Loucy (cell line): ENCODE measurements at regions not wholly inside any gene's neighbourhood (a gene's known extent, or its start where the extent isn't known, plus 50 kb on each side); places are given as distances from the start of the nearest gene placed in this dataset.

Experiments used
- H2AFZ ChIP-seq: fragments of 200-600 bp; sonication (generic); 2 replicates; pipeline ENCODE4 v1.6.0; 2016; ENCODE audit warnings: antibody characterized with exemption, mild to moderate bottlenecking, low read length, moderate library complexity
- H3F3A ChIP-seq: fragments of 200-600 bp; 2 replicates; pipeline ENCODE4 v1.6.0; 2016; ENCODE audit warnings: antibody characterized with exemption, low read depth, mild to moderate bottlenecking
- H3K27me3 ChIP-seq: fragments of 200-600 bp; sonication (generic); 2 replicates; pipeline ENCODE4 v1.6.1; 2014; ENCODE audit warnings: low read length, mild to moderate bottlenecking; ENCODE audit not compliant: insufficient read depth, poor library complexity, severe bottlenecking
- H3K36me3 ChIP-seq: fragments of 200-600 bp; sonication (generic); 2 replicates; pipeline ENCODE4 v1.6.1; 2016; ENCODE audit warnings: low read length; ENCODE audit not compliant: insufficient read depth
- H3K4me1 ChIP-seq: fragments of 200-600 bp; sonication (generic); 2 replicates; pipeline ENCODE4 v1.5.1; 2014; ENCODE audit warnings: low read length, mild to moderate bottlenecking; ENCODE audit not compliant: insufficient read depth, poor library complexity, severe bottlenecking
- H3K4me2 ChIP-seq: fragments of 200-600 bp; sonication (generic); 2 replicates; pipeline ENCODE4 v1.6.0; 2014; ENCODE audit warnings: antibody characterized with exemption, low read length, low read depth, mild to moderate bottlenecking; ENCODE audit not compliant: poor library complexity, severe bottlenecking
- H3K4me3 ChIP-seq: fragments of 200-600 bp; sonication (generic); 2 replicates; pipeline ENCODE4 v1.5.1; 2014; ENCODE audit warnings: low read length, mild to moderate bottlenecking, mixed read lengths; ENCODE audit not compliant: poor library complexity, severe bottlenecking
- H3K79me2 ChIP-seq: fragments of 200-600 bp; sonication (generic); 2 replicates; pipeline ENCODE4 v1.6.1; 2014; ENCODE audit warnings: low read length; ENCODE audit not compliant: insufficient read depth
- H3K9ac ChIP-seq: fragments of 200-600 bp; sonication (generic); 2 replicates; pipeline ENCODE4 v1.6.0; 2014; ENCODE audit warnings: mild to moderate bottlenecking, low read depth, low read length, moderate library complexity; ENCODE audit not compliant: poor library complexity, severe bottlenecking
- H3K9me2 ChIP-seq: fragments of 200-600 bp; sonication (generic); replicated peaks from 2 replicates; pipeline ENCODE4 v1.6.1; 2016; ENCODE audit warnings: low read depth, low read length, mixed read lengths
- H3K9me3 ChIP-seq: fragments of 200-600 bp; sonication (generic); 2 replicates; pipeline ENCODE4 v1.6.1; 2014; ENCODE audit warnings: mild to moderate bottlenecking, antibody characterized with exemption, low read length, low read depth; ENCODE audit not compliant: insufficient read depth
- H4K20me1 ChIP-seq: fragments of 200-600 bp; sonication (generic); 2 replicates; pipeline ENCODE4 v1.6.0; 2014; ENCODE audit warnings: antibody characterized with exemption, low read length, mild to moderate bottlenecking; ENCODE audit not compliant: insufficient read depth, poor library complexity, severe bottlenecking
- EZH2phosphoT487 ChIP-seq: fragments of 200-600 bp; IDR thresholded peaks from 2 replicates; pipeline ENCODE4 v1.6.1; 2018; ENCODE audit warnings: antibody characterized with exemption, mild to moderate bottlenecking, moderate library complexity, borderline replicate concordance
- TF ChIP-seq, protein P1 (sequence below): fragments of 200-600 bp; sonication (generic); conservative IDR thresholded peaks from 2 replicates; pipeline ENCODE4 v1.5.1; 2014; ENCODE audit warnings: mild to moderate bottlenecking, antibody characterized with exemption, low read length

GRCh38 chr2:196372811-196373664 lies 201.7 kb upstream of the STK17B start:
- no peaks in the 10 kb centered on the region for H3K36me3 ChIP-seq
- no peaks in the 10 kb centered on the region for H3K27me3 ChIP-seq
- H3K4me1 ChIP-seq, result no peaks in the 10 kb centered on the region
- H3K9ac ChIP-seq, result no peak overlapping the region
- no peak overlapping the region for H2AFZ ChIP-seq
- H4K20me1 ChIP-seq, result no peaks in the 10 kb centered on the region
- no peaks in the 10 kb centered on the region for H3K9me2 ChIP-seq
- no peak overlapping the region for H3K4me3 ChIP-seq
- H3K79me2 ChIP-seq, result no peaks in the 10 kb centered on the region
- no peak overlapping the region for H3K4me2 ChIP-seq
- no peak for TF ChIP-seq EZH2phosphoT487
- TF ChIP-seq, protein P1, sequence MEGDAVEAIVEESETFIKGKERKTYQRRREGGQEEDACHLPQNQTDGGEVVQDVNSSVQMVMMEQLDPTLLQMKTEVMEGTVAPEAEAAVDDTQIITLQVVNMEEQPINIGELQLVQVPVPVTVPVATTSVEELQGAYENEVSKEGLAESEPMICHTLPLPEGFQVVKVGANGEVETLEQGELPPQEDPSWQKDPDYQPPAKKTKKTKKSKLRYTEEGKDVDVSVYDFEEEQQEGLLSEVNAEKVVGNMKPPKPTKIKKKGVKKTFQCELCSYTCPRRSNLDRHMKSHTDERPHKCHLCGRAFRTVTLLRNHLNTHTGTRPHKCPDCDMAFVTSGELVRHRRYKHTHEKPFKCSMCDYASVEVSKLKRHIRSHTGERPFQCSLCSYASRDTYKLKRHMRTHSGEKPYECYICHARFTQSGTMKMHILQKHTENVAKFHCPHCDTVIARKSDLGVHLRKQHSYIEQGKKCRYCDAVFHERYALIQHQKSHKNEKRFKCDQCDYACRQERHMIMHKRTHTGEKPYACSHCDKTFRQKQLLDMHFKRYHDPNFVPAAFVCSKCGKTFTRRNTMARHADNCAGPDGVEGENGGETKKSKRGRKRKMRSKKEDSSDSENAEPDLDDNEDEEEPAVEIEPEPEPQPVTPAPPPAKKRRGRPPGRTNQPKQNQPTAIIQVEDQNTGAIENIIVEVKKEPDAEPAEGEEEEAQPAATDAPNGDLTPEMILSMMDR, result no peak
- H3K9me3 ChIP-seq, result no peaks in the 10 kb centered on the region
- H3F3A ChIP-seq, result no peaks in the 10 kb centered on the region

DNA sequence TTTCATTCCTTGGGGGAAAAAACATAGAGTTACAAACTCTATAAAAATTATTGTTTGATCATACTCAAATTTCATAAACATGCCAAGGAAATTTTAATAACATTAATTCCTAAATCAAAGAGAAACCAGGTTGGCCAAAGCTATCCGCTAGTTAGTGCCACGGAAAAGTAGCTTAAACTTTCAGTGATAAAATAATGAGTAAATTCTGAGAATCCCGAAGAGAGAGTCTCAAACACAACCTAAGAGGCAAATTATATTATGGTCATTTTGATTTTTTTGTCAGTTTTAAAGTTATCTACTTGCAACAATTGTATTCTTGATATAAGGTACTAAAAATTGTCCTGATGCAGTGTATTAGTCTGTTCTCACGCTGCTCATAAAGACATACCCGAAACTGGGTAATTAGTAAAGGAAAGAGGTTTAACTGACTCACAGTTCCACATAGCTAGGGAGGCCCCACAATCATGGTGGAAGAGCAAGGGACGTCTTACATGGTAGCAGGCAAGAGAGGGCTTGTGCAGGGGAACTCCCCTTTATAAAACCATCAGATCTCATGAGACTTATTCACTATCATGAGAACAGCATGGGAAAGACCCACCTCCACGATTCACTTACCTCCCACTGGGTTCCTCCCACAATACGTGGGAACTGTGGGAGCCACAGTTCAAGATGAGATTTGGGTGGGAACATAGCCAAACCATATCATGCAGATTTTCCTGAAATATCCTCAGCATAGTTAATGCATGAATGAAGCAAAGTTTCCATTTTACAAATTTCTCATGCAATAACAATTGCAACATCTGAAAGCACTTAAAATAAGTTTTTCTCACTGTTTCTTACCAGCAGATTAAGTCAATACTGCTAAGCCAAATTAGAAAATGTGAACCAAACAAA lies 205.9 kb upstream of the STK17B start:
- H3K4me1 ChIP-seq, result no peaks in the 10 kb centered on the region
- H3K4me2 ChIP-seq, result no peak overlapping the region

DNA sequence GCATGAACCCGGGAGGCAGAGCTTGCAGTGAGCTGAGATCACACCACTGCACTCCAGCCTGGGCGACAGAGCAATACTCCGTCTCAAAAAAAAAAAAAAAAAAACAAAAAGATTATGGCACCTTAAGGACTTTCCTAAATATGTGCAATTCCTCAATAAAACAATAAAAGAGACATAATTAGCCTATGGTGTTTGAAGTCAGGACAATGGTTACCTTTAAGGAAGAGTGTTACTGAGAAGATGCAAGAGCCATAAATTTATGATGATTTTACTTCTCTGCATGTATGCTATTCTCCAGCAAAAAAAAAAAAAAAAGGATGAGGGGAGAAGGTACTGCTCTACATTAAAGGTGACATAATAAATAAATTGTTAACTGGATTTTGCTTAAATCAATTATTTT lies 208.2 kb upstream of the STK17B start:
- Histone ChIP-seq H3K27me3 (no peaks in the 10 kb centered on the region), H3K36me3 (no peaks in the 10 kb centered on the region)

More for the DNA sequence above, 205.9 kb upstream of the STK17B start:
- Histone ChIP-seq H2AFZ (no peak overlapping the region), H3K9ac (no peak overlapping the region), H4K20me1 (no peaks in the 10 kb centered on the region), H3K9me3 (no peaks in the 10 kb centered on the region), H3K9me2 (no peaks in the 10 kb centered on the region), H3K27me3 (no peaks in the 10 kb centered on the region), H3K4me3 (no peak overlapping the region), H3F3A (no peaks in the 10 kb centered on the region), H3K36me3 (no peaks in the 10 kb centered on the region), H3K79me2 (no peaks in the 10 kb centered on the region)
- TF ChIP-seq, protein P1, result no peak
- TF ChIP-seq EZH2phosphoT487, result no peak

More for the DNA sequence above, 208.2 kb upstream of the STK17B start:
- no peaks in the 10 kb centered on the region for H3K79me2 ChIP-seq
- H3K4me1 ChIP-seq, result no peaks in the 10 kb centered on the region
- no peaks in the 10 kb centered on the region for H3K9me2 ChIP-seq
- no peaks in the 10 kb centered on the region for H3F3A ChIP-seq
- H2AFZ ChIP-seq, result no peak overlapping the region
- H3K4me3 ChIP-seq, result no peak overlapping the region
- H3K9ac ChIP-seq, result no peak overlapping the region
- no peaks in the 10 kb centered on the region for H4K20me1 ChIP-seq
- no peak overlapping the region for H3K4me2 ChIP-seq
- TF ChIP-seq, protein P1, result no peak
- TF ChIP-seq EZH2phosphoT487, result no peak
- H3K9me3 ChIP-seq, result no peaks in the 10 kb centered on the region
